Fibroblast of villous mesenchyme (primary cell): ENCODE measurements at regions not wholly inside any gene's neighbourhood (a gene's known extent, or its start where the extent isn't known, plus 50 kb on each side); places are given as distances from the start of the nearest gene placed in this dataset.
"Not testable (repeated sequence)": the region's sequence is repeated elsewhere in the genome, so short reads cannot be mapped to it uniquely, and the experiment has no call there.

ENCODE experiments used
- DNase-seq: peaks from one replicate; pipeline ENCODE4 v3.0.0-alpha.2; 2010; ENCODE audit warnings: low read depth
- H3K4me3 ChIP-seq: 2 replicates; pipeline ENCODE4 v1.5.1; 2011; ENCODE audit warnings: low read depth, mild to moderate bottlenecking, low read length
- CTCF ChIP-seq: IDR thresholded peaks from 2 replicates; pipeline ENCODE4 v1.5.1; 2012; ENCODE audit warnings: low read depth, mild to moderate bottlenecking, low read length; ENCODE audit not compliant: insufficient read depth

DNA sequence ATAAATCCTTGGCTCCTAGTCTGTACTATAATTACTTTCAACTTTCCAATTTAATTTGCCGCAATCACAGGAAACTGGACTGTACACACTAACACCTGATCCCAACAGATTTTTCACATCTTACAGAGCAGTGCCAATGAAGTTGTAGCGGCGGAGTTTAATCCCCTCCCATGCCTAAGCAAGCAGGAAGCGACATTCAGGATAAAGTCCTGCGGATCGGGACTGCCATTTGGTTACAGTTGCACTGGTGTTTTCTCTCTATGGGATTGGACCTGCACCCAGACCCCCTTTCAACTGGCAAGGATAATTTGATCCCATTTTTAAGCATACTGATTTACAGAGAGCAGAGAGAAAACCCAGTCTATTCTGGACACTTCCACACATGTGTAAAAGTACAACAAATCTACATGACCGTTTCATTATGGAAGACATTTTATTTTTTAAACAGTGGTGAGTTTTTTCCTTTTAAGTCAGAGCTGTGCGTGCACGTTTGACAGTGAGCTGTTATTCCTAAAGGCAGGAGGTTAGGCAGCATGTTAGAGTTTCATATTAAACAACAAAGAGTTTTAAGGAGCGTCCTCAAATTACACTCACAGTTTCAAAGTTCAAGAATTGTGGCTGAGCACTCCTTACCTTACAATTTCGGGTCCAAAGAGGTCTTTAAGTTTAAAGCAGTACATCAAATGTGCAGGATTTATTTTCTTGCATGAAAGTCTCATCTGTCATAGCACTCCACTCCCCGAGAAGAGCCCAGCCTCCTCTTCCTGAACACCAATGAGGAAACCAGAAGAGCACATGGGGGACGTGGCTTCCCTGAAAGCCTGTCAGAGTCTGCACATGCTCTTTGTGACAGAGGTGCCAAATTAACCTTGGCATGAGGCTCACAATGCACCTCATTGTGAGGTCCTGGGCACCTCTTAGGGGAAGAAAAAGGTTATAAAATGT is 141.6 kb upstream of the RFC3 start:
- TF ChIP-seq CTCF: no peak
- peak overlapping the region; percentile 66 for H3K4me3 ChIP-seq
- peak; percentile 61 for DNase-seq

DNA sequence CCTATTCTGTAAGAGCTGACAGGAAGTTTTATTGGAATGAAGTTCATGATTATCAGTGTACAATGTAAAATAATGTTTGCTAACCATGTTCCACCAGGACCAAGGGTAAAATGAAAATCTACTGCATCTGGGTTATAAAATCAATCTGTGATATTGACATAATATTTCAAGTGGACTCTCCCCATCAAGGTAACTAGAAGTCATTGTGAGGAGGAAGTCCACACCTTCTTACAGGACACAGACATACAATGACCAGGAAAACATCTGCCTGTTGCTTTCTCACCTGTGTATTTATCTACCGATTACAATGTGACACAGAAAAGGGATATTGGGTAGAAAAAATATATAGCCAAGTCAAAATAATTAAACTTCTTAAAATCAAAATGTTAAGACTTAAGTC is 140.7 kb upstream of the RFC3 start:
- H3K4me3 ChIP-seq: no peak overlapping the region
- no peak for DNase-seq
- no peak for TF ChIP-seq CTCF

GRCh38 chr13:33678084-33678483 is 139.9 kb upstream of the RFC3 start:
- DNase-seq: no peak
- no peak overlapping the region for H3K4me3 ChIP-seq
- peak; percentile 26 for TF ChIP-seq CTCF

DNA sequence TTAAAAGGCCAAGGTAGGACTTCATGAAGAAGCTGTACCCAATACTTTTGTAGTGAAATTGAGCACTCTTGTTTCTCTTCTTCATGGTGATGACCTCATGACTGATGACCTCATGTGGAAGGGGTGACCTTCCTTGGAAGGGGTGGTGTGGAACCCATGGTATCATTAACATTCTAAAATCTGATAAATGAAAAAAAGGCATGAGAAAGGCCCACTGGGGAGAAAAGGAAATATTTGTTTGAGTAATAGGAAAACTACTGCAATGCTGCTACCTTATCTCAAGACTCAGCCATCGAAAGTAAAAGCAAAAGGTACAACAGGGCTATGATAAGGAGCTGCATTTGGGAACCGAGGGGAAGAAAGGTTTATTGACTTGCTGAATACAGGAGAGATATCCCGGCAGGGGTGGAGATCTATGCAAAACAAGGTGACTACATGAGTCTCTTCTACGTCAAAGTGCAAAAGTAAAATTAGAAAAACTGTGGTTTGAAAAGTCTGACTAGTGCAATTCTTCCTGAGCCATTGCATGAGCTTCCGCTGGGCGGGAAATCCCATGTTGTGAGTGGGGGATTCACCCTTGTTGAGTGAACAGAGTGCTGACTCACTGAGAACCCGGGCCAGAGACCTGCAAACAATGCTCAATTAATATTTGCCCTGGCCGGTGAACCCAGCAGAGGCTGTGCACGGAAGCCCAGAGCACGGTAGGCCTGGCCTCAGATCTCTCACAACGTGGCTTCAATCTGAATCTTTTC is 138.9 kb upstream of the RFC3 start:
- no peak for TF ChIP-seq CTCF
- peak; percentile 59 for DNase-seq
- H3K4me3 ChIP-seq: no peak overlapping the region

DNA sequence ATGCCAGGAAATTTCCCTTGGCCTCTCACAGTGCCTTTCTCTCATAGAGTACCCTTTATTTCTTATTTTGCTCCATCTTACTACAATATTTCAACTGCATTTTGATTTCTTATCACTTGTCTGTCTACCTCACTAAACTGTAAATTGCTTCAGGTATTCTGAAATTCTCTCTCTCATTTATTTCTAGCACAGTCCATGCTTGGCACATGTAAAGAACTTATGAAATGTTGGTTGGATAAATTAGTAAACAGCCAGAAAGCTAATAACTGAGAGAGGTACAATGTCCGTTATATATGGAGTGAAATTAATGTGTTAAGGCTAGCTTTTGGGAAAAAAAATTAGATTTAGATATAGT is 138.3 kb upstream of the RFC3 start:
- no peak for DNase-seq
- TF ChIP-seq CTCF: no peak
- H3K4me3 ChIP-seq: no peak overlapping the region

DNA sequence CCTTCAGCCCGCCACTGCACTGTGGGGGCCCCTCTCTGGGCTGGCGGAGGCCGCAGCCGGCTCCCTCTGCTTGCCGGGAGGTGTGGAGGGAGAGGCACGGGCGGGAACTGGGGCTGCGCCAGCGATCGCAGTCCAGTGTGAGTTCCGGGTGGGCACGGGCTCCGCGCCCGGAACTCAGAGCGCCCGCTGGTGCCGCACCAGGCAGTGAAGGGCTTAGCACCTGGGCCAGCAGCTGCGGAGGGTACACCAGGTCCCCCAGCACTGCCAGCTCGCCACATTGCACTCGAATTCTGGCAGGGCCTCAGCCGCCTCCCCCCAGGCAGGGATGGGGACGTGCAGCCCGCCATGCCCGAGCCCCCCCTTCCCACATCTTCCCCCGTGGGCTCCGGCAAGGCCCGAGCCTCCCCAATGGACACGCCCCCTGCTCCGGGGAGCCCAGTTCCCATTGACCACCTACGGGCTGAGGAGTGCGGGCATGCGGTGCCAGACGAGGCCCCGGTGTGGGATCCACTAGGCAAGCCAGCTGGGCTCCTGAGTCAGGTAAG is 135.9 kb upstream of the RFC3 start:
- TF ChIP-seq CTCF: no peak
- DNase-seq: no peak
- H3K4me3 ChIP-seq: no peak overlapping the region

DNA sequence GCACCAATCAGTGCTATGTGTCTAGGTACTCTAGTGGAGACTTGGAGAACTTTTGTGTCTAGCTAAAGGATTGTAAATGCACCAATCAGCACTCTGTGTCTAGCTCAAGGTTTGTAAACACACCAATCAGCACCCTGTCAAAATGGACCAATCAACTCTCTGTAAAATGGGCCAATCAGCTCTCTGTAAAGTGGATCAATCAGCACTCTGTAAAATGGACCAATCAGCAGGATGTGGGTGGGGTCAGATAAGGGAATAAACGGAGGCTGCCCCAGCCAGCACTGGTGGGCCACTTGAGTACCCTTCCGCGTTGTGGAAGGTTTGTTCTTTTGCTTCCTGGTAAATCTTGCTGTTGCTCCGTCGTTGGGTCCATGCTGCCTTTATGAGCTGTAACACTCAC is 135.3 kb upstream of the RFC3 start:
- DNase-seq, H3K4me3 ChIP-seq: not testable (repeated sequence)
